Omental fat pad (tissue), 3 donors: ENCODE measurements at regions not wholly inside any gene's neighbourhood (a gene's known extent, or its start where the extent isn't known, plus 50 kb on each side); places are given as distances from the start of the nearest gene placed in this dataset.
"Not testable (repeated sequence)": the region's sequence is repeated elsewhere in the genome, so short reads cannot be mapped to it uniquely, and the experiment has no call there.

ENCODE experiments used
- ATAC-seq: fragments of 150-250 bp; one replicate; pipeline ENCODE4 v1.9.1; 2016; ENCODE audit warnings: mild to moderate bottlenecking, moderate library complexity; ENCODE audit not compliant: low FRiP score
- DNase-seq: peaks from one replicate; pipeline ENCODE4 v3.0.0-alpha.2; 2019; ENCODE audit warnings: low spot score
- CTCF ChIP-seq, 3 donors: fragments of 450-650 bp; IDR thresholded peaks; one replicate each; pipeline ENCODE4 v1.5.1; 2016 to 2017; ENCODE audit warnings: antibody characterized with exemption in 3 of 3, mild to moderate bottlenecking in 3 of 3, moderate library complexity in 2 of 3

- ATAC-seq (no peak), DNase-seq (no peak)
- no peak for TF ChIP-seq CTCF (IDR thresholded peaks at IDR 0.05)
Measured at GRCh38 chr6:77097940-77098339, 365.4 kb downstream of the HTR1B start.

- TF ChIP-seq CTCF (IDR thresholded peaks at IDR 0.05), result no peak
Measured at GRCh38 chr6:77095936-77096627, 367.2 kb downstream of the HTR1B start.

GRCh38 chr6:77094821-77095220, 368.5 kb downstream of the HTR1B start:
- DNase-seq (no peak), ATAC-seq (no peak)

More at GRCh38 chr6:77095936-77096627, 367.2 kb downstream of the HTR1B start:
- DNase-seq (no peak), ATAC-seq (no peak)

GRCh38 chr6:77092971-77093370, 370.3 kb downstream of the HTR1B start:
- ATAC-seq, result no peak
- no peak for DNase-seq
- no peak for TF ChIP-seq CTCF (IDR thresholded peaks at IDR 0.05)

More at GRCh38 chr6:77094821-77095220, 368.5 kb downstream of the HTR1B start:
- no peak for TF ChIP-seq CTCF (IDR thresholded peaks at IDR 0.05)

GRCh38 chr6:77089776-77090175, 373.5 kb downstream of the HTR1B start:
- no peak for TF ChIP-seq CTCF (IDR thresholded peaks at IDR 0.05)
- DNase-seq, result no peak
- ATAC-seq, result no peak

GRCh38 chr6:77087794-77088318, 375.4 kb downstream of the HTR1B start:
- DNase-seq, ATAC-seq: not testable (repeated sequence)

- ATAC-seq (no peak), DNase-seq (no peak)
- no peak for TF ChIP-seq CTCF (IDR thresholded peaks at IDR 0.05)
Measured at GRCh38 chr6:77074037-77074713, 389.1 kb downstream of the HTR1B start.
